Endothelial cell (in vitro differentiated cells): ENCODE measurements at regions not wholly inside any gene's neighbourhood (a gene's known extent, or its start where the extent isn't known, plus 50 kb on each side); places are given as distances from the start of the nearest gene placed in this dataset.

ENCODE experiments used
- DNase-seq: peaks from one replicate; pipeline ENCODE4 v3.0.0; 2021; ENCODE audit warnings: low spot score
- H3K27ac Mint-ChIP-seq: one replicate; pipeline ENCODE4 v1.8.0; 2021; ENCODE audit warnings: mixed read lengths, inconsistent platforms; ENCODE audit not compliant: unreplicated experiment
- H3K27me3 Mint-ChIP-seq: one replicate; pipeline ENCODE4 v1.8.0; 2021; ENCODE audit warnings: mild to moderate bottlenecking, moderate library complexity, mixed read lengths, inconsistent platforms; ENCODE audit not compliant: unreplicated experiment
- H3K36me3 Mint-ChIP-seq: one replicate; pipeline ENCODE4 v1.8.0; 2021; ENCODE audit warnings: mild to moderate bottlenecking, low read depth, mixed read lengths, inconsistent platforms; ENCODE audit not compliant: unreplicated experiment
- H3K4me1 Mint-ChIP-seq: one replicate; pipeline ENCODE4 v1.8.0; 2021; ENCODE audit warnings: mild to moderate bottlenecking, mixed read lengths, inconsistent platforms; ENCODE audit not compliant: unreplicated experiment
- H3K4me3 Mint-ChIP-seq: one replicate; pipeline ENCODE4 v1.8.0; 2021; ENCODE audit warnings: mild to moderate bottlenecking, mixed read lengths, inconsistent platforms; ENCODE audit not compliant: unreplicated experiment
- H3K9me3 Mint-ChIP-seq: one replicate; pipeline ENCODE4 v1.8.0; 2021; ENCODE audit warnings: mixed read lengths, inconsistent platforms; ENCODE audit not compliant: unreplicated experiment
- CTCF ChIP-seq: fragments of 200-600 bp; sonication (generic); IDR thresholded peaks from one replicate; pipeline ENCODE4 v1.5.0; 2021; ENCODE audit warnings: antibody characterized with exemption; ENCODE audit not compliant: unreplicated experiment

DNA sequence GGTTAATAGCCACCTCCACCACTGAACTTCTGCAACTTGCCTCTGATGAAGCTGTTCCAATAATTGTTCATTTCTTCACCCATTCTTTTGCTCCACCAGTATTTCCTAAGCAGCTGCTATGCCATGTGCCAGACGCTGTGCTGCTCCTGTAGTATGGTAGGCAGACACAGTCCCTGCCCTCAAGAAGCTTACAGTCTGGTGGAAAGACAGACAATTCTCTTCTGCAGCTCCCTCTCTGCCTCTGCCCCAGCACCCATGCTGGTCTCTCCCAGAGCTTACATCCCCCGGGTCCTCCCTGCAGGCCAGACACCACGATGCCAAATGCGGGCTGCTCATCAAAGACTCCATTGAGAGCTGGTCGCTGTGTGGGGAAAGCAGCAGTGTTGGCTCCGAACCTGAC is 111.6 kb upstream of the ESRRB start:
- Mint-ChIP-seq H3K4me3 (no peak overlapping the region), H3K36me3 (no peaks in the 10 kb centered on the region), H3K9me3 (no peaks in the 10 kb centered on the region), H3K27me3 (peaks cover 2% of the 10 kb centered on the region), H3K4me1 (no peaks in the 10 kb centered on the region), H3K27ac (no peak overlapping the region)
- no peak for DNase-seq
- TF ChIP-seq CTCF = no peak

GRCh38 chr14:76267322-76268046 is 108.5 kb upstream of the ESRRB start:
- no peak for TF ChIP-seq CTCF
- no peaks in the 10 kb centered on the region for H3K4me1 Mint-ChIP-seq
- DNase-seq = peak; percentile 34
- no peaks in the 10 kb centered on the region for H3K9me3 Mint-ChIP-seq
- H3K27ac Mint-ChIP-seq = peak overlapping the region; percentile 53
- no peaks in the 10 kb centered on the region for H3K36me3 Mint-ChIP-seq
- peaks cover 2% of the 10 kb centered on the region for H3K27me3 Mint-ChIP-seq
- H3K4me3 Mint-ChIP-seq = peak overlapping the region; percentile 27

GRCh38 chr14:76268047-76268431 is 107.9 kb upstream of the ESRRB start:
- TF ChIP-seq CTCF = no peak
- H3K36me3 Mint-ChIP-seq = no peaks in the 10 kb centered on the region
- no peaks in the 10 kb centered on the region for H3K4me1 Mint-ChIP-seq
- no peak for DNase-seq
- H3K9me3 Mint-ChIP-seq = no peaks in the 10 kb centered on the region
- H3K27ac Mint-ChIP-seq = no peak overlapping the region
- no peak overlapping the region for H3K4me3 Mint-ChIP-seq
- peaks cover 2% of the 10 kb centered on the region for H3K27me3 Mint-ChIP-seq

DNA sequence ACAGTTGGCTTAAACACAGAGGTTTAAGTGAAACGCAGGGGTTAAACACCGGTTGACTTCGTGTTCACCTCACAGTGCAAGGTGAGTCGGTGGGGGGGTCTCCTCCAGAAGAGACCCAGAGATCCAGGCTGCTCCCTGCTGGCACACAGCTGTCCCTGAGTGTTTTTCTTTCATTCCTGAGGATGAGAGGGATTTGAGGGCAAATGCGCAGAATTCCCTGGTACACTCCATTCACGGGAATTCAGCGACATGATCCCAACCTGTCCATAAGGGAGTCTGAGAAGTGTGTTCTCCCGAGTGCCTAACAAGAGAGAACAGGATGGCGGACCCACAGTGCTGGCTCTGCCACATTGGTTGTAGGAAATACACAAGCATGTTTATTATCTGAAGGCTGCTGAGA is 107.2 kb upstream of the ESRRB start:
- TF ChIP-seq CTCF = no peak
- Mint-ChIP-seq H3K9me3 (no peaks in the 10 kb centered on the region), H3K4me3 (no peak overlapping the region), H3K36me3 (no peaks in the 10 kb centered on the region), H3K4me1 (no peaks in the 10 kb centered on the region), H3K27ac (no peak overlapping the region), H3K27me3 (no peaks in the 10 kb centered on the region)
- no peak for DNase-seq

GRCh38 chr14:76271041-76271755 is 104.7 kb upstream of the ESRRB start:
- no peak for DNase-seq
- no peak overlapping the region for H3K27ac Mint-ChIP-seq
- H3K9me3 Mint-ChIP-seq = no peaks in the 10 kb centered on the region
- no peaks in the 10 kb centered on the region for H3K27me3 Mint-ChIP-seq
- no peak overlapping the region for H3K4me3 Mint-ChIP-seq
- TF ChIP-seq CTCF = no peak
- H3K36me3 Mint-ChIP-seq = no peaks in the 10 kb centered on the region
- no peaks in the 10 kb centered on the region for H3K4me1 Mint-ChIP-seq
